ENCODE measurements at regions not wholly inside any gene's neighbourhood (a gene's known extent, or its start where the extent isn't known, plus 50 kb on each side); places are given as distances from the start of the nearest gene placed in this dataset.
"Not testable (repeated sequence)": the region's sequence is repeated elsewhere in the genome, so short reads cannot be mapped to it uniquely, and the experiment has no call there.

DNA sequence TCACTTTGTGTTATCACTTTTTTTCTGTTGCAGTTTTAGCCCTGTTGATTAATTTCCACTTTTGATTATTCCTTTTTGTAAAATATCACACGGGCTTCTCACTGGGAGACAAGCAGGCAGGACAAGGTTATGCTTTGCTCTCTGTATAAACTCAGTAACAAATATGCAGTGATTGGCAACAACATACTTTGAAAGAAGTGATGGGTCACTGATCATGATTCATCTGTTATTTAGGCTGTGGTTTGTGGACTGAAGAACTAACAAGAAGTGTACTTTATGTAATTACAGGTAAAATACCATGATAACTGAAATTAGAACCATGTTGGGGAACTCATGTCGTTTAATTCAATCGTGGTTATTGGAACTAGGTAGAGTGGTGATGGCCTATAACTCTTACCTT, 62.1 kb upstream of the ABI1 start:
- not testable (repeated sequence) for TF ChIP-seq CTCF, POLR2A (IDR thresholded peaks at IDR 0.05)
